ENCODE measurements at regions not wholly inside any gene's neighbourhood (a gene's known extent, or its start where the extent isn't known, plus 50 kb on each side); places are given as distances from the start of the nearest gene placed in this dataset.
"Not testable (repeated sequence)": the region's sequence is repeated elsewhere in the genome, so short reads cannot be mapped to it uniquely, and the experiment has no call there.

GRCh38 chr5:97266576-97266975, 83.5 kb upstream of the RIOK2 start:
- peaks cover 12% of the 10 kb centered on the region for H3K9me3 Mint-ChIP-seq

DNA sequence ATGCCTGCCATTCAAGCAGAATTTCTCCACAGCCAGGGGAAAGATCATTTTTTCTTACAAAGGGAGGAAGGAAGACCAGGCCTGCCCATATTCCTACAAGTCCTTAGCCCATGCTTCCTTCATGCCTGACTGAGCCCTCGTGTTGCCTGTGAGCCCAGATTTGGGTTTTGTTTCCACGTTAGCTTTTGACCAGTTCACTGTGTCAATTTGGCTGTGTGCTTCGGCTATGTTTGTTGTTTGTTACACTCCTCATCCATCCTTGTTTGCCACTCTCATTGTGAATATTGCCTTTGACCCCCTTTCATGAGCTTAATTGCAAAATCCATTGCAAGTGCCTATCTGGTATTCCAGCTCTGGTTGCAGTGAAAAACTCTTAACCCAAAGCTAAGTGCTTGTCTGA, 84.7 kb upstream of the RIOK2 start:
- Mint-ChIP-seq H3K4me3 (no peak overlapping the region), H3K27ac (no peak overlapping the region), H3K36me3 (ENCODE audit: low read depth) (no peaks in the 10 kb centered on the region)

More at GRCh38 chr5:97266576-97266975, 83.5 kb upstream of the RIOK2 start:
- Mint-ChIP-seq H3K27me3 (ENCODE audit: low read depth) (no peaks in the 10 kb centered on the region), H3K4me1 (no peaks in the 10 kb centered on the region), H3K27ac (no peak overlapping the region), H3K36me3 (ENCODE audit: low read depth) (no peaks in the 10 kb centered on the region), H3K4me3 (no peak overlapping the region)
- TF ChIP-seq, protein P1, sequence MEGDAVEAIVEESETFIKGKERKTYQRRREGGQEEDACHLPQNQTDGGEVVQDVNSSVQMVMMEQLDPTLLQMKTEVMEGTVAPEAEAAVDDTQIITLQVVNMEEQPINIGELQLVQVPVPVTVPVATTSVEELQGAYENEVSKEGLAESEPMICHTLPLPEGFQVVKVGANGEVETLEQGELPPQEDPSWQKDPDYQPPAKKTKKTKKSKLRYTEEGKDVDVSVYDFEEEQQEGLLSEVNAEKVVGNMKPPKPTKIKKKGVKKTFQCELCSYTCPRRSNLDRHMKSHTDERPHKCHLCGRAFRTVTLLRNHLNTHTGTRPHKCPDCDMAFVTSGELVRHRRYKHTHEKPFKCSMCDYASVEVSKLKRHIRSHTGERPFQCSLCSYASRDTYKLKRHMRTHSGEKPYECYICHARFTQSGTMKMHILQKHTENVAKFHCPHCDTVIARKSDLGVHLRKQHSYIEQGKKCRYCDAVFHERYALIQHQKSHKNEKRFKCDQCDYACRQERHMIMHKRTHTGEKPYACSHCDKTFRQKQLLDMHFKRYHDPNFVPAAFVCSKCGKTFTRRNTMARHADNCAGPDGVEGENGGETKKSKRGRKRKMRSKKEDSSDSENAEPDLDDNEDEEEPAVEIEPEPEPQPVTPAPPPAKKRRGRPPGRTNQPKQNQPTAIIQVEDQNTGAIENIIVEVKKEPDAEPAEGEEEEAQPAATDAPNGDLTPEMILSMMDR (IDR thresholded peaks at IDR 0.05; ENCODE audit: unreplicated experiment in 3 of 3): no peak

GRCh38 chr5:97276474-97277120, 93.5 kb upstream of the RIOK2 start:
- Mint-ChIP-seq H3K4me1 (no peaks in the 10 kb centered on the region), H3K36me3 (ENCODE audit: low read depth) (no peaks in the 10 kb centered on the region), H3K27me3 (ENCODE audit: low read depth) (no peaks in the 10 kb centered on the region), H3K4me3 (no peak overlapping the region), H3K9me3 (peaks cover 32% of the 10 kb centered on the region), H3K27ac (no peak overlapping the region)
- TF ChIP-seq, protein P1 (IDR thresholded peaks at IDR 0.05; ENCODE audit: unreplicated experiment in 3 of 3): no peak

More for the DNA sequence above, 84.7 kb upstream of the RIOK2 start:
- Mint-ChIP-seq H3K27me3 (ENCODE audit: low read depth) (no peaks in the 10 kb centered on the region), H3K4me1 (no peaks in the 10 kb centered on the region), H3K9me3 (peaks cover 21% of the 10 kb centered on the region)
- TF ChIP-seq, protein P1 (IDR thresholded peaks at IDR 0.05; ENCODE audit: unreplicated experiment in 3 of 3): no peak

GRCh38 chr5:97281257-97281656, 98.2 kb upstream of the RIOK2 start:
- no peaks in the 10 kb centered on the region for H3K36me3 Mint-ChIP-seq (ENCODE audit: low read depth)
- TF ChIP-seq, protein P1 (IDR thresholded peaks at IDR 0.05; ENCODE audit: unreplicated experiment in 3 of 3): no peak
- H3K4me3 Mint-ChIP-seq: no peak overlapping the region
- H3K27ac Mint-ChIP-seq: no peak overlapping the region
- H3K4me1 Mint-ChIP-seq: no peaks in the 10 kb centered on the region
- H3K27me3 Mint-ChIP-seq (ENCODE audit: low read depth): no peaks in the 10 kb centered on the region
- peaks cover 26% of the 10 kb centered on the region for H3K9me3 Mint-ChIP-seq

DNA sequence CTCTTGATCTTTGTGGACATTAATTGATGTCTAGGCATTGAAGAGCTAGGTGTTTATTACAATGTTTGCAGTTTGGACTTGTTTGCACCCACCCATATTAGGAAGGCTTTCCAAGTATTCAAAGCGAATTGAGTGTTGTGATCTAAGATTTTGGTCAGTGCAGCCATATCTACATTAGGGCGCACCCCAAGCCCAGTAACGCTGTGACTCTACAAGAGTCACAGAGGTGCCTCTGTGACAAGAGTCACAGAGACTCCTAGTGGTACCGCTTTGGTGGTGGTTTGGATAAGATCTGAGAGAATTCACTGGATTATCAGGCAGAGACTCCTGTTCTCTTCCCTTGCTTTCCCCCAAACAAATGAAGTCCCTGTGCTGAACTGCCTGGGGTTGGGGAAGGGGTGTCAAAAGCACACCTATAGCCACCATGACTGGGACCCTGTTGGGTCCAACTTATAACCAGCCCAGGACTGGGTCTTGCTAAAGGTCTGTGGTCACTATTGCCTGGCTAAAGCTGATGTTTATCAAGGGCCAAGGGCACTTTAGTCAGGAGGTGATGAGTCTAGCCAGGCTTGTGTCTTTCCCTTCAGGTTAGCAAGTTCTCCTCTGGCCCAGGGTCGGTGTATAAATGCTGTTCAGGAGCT, 114.1 kb upstream of the RIOK2 start:
- no peak overlapping the region for H3K4me3 Mint-ChIP-seq
- H3K9me3 Mint-ChIP-seq: peaks cover 4% of the 10 kb centered on the region
- TF ChIP-seq, protein P1 (IDR thresholded peaks at IDR 0.05; ENCODE audit: unreplicated experiment in 3 of 3): peak; percentile 29 to 43 (median 40)

GRCh38 chr5:97297704-97298091, 114.7 kb upstream of the RIOK2 start:
- Mint-ChIP-seq H3K27me3 (ENCODE audit: low read depth) (no peaks in the 10 kb centered on the region), H3K27ac (no peak overlapping the region), H3K9me3 (peaks cover 4% of the 10 kb centered on the region), H3K4me1 (no peaks in the 10 kb centered on the region), H3K36me3 (ENCODE audit: low read depth) (no peaks in the 10 kb centered on the region), H3K4me3 (no peak overlapping the region)
- TF ChIP-seq, protein P1 (IDR thresholded peaks at IDR 0.05; ENCODE audit: unreplicated experiment in 3 of 3): no peak

More for the DNA sequence above, 114.1 kb upstream of the RIOK2 start:
- Mint-ChIP-seq H3K4me1 (no peaks in the 10 kb centered on the region), H3K27me3 (ENCODE audit: low read depth) (no peaks in the 10 kb centered on the region), H3K36me3 (ENCODE audit: low read depth) (no peaks in the 10 kb centered on the region), H3K27ac (no peak overlapping the region)

GRCh38 chr5:97301181-97301580, 118.1 kb upstream of the RIOK2 start:
- not testable (repeated sequence) for H3K4me1 Mint-ChIP-seq; H3K9me3 Mint-ChIP-seq; H3K27me3 Mint-ChIP-seq (ENCODE audit: low read depth); H3K36me3 Mint-ChIP-seq (ENCODE audit: low read depth); H3K4me3 Mint-ChIP-seq; H3K27ac Mint-ChIP-seq
